ENCODE measurements at regions not wholly inside any gene's neighbourhood (a gene's known extent, or its start where the extent isn't known, plus 50 kb on each side); places are given as distances from the start of the nearest gene placed in this dataset.

- H3K9me2 ChIP-seq (replicated peaks; ENCODE audit: insufficient read depth) = no peaks in the 10 kb centered on the region
- TF ChIP-seq EZH2phosphoT487 (IDR thresholded peaks at IDR 0.05; ENCODE audit: low read depth, severe bottlenecking, unreplicated experiment) (no peak), EZH2 (IDR thresholded peaks at IDR 0.05; ENCODE audit: borderline replicate concordance) (no peak), CTCF (IDR thresholded peaks at IDR 0.05; ENCODE audit: poor library complexity) (no peak)
- WGBS (ENCODE audit: low lambda C conversion rate, missing lambda C conversion rate) = 89% methylated on average over 4 of the region's 4 CpGs
Observed at GRCh38 chr5:159759791-159760290, 156.4 kb upstream of the ADRA1B start.

GRCh38 chr5:159762921-159763320, 153.4 kb upstream of the ADRA1B start:
- no peaks in the 10 kb centered on the region for H3K36me3 ChIP-seq (replicated peaks; ENCODE audit: insufficient read depth, low read depth)
- H3K9me3 ChIP-seq (ENCODE audit: low read depth) = no peaks in the 10 kb centered on the region
- no peaks in the 10 kb centered on the region for H3K27me3 ChIP-seq
- no peak overlapping the region for H3K4me2 ChIP-seq
- no peaks in the 10 kb centered on the region for H3K79me2 ChIP-seq
- no peaks in the 10 kb centered on the region for H3K9me2 ChIP-seq (replicated peaks; ENCODE audit: insufficient read depth)
- DNase-seq (ENCODE audit: low spot score) = no peak
- H3K4me1 ChIP-seq (ENCODE audit: insufficient read depth) = no peaks in the 10 kb centered on the region
- H4K20me1 ChIP-seq (ENCODE audit: insufficient read depth, poor library complexity, severe bottlenecking) = no peaks in the 10 kb centered on the region
- no peak overlapping the region for H3K27ac ChIP-seq
- no peak overlapping the region for H2AFZ ChIP-seq
- no peak overlapping the region for H3K4me3 ChIP-seq
- 82% methylated on average over 2 of the region's 2 CpGs for WGBS (ENCODE audit: low lambda C conversion rate, missing lambda C conversion rate)
- TF ChIP-seq EZH2phosphoT487 (IDR thresholded peaks at IDR 0.05; ENCODE audit: low read depth, severe bottlenecking, unreplicated experiment) = no peak
- no peak for TF ChIP-seq CTCF (IDR thresholded peaks at IDR 0.05; ENCODE audit: poor library complexity)
- no peak for TF ChIP-seq EZH2 (IDR thresholded peaks at IDR 0.05; ENCODE audit: borderline replicate concordance)

More at GRCh38 chr5:159759791-159760290, 156.4 kb upstream of the ADRA1B start:
- DNase-seq (ENCODE audit: low spot score) = no peak
- Histone ChIP-seq H3K27ac (no peak overlapping the region), H3K4me2 (no peak overlapping the region), H2AFZ (no peak overlapping the region), H4K20me1 (ENCODE audit: insufficient read depth, poor library complexity, severe bottlenecking) (no peaks in the 10 kb centered on the region), H3K36me3 (replicated peaks; ENCODE audit: insufficient read depth, low read depth) (no peaks in the 10 kb centered on the region), H3K79me2 (no peaks in the 10 kb centered on the region), H3K27me3 (no peaks in the 10 kb centered on the region), H3K4me3 (no peak overlapping the region), H3K9me3 (ENCODE audit: low read depth) (no peaks in the 10 kb centered on the region), H3K4me1 (ENCODE audit: insufficient read depth) (no peaks in the 10 kb centered on the region)

GRCh38 chr5:159763562-159763961, 152.7 kb upstream of the ADRA1B start:
- no peak overlapping the region for H3K4me2 ChIP-seq
- no peak for DNase-seq (ENCODE audit: low spot score)
- H3K27me3 ChIP-seq = no peaks in the 10 kb centered on the region
- no peaks in the 10 kb centered on the region for H4K20me1 ChIP-seq (ENCODE audit: insufficient read depth, poor library complexity, severe bottlenecking)
- 78% methylated on average over 9 of the region's 9 CpGs for WGBS (ENCODE audit: low lambda C conversion rate, missing lambda C conversion rate)
- no peaks in the 10 kb centered on the region for H3K9me2 ChIP-seq (replicated peaks; ENCODE audit: insufficient read depth)
- H2AFZ ChIP-seq = no peak overlapping the region
- H3K27ac ChIP-seq = no peak overlapping the region
- H3K79me2 ChIP-seq = no peaks in the 10 kb centered on the region
- H3K36me3 ChIP-seq (replicated peaks; ENCODE audit: insufficient read depth, low read depth) = no peaks in the 10 kb centered on the region
- no peaks in the 10 kb centered on the region for H3K4me1 ChIP-seq (ENCODE audit: insufficient read depth)
- no peak for TF ChIP-seq EZH2 (IDR thresholded peaks at IDR 0.05; ENCODE audit: borderline replicate concordance)
- TF ChIP-seq EZH2phosphoT487 (IDR thresholded peaks at IDR 0.05; ENCODE audit: low read depth, severe bottlenecking, unreplicated experiment) = no peak
- TF ChIP-seq CTCF (IDR thresholded peaks at IDR 0.05; ENCODE audit: poor library complexity) = no peak
- H3K9me3 ChIP-seq (ENCODE audit: low read depth) = no peaks in the 10 kb centered on the region
- H3K4me3 ChIP-seq = no peak overlapping the region

Data from hepatocyte (in vitro differentiated cells).